ENCODE measurements at regions not wholly inside any gene's neighbourhood (a gene's known extent, or its start where the extent isn't known, plus 50 kb on each side); places are given as distances from the start of the nearest gene placed in this dataset.
"Not testable (repeated sequence)": the region's sequence is repeated elsewhere in the genome, so short reads cannot be mapped to it uniquely, and the experiment has no call there.

DNA sequence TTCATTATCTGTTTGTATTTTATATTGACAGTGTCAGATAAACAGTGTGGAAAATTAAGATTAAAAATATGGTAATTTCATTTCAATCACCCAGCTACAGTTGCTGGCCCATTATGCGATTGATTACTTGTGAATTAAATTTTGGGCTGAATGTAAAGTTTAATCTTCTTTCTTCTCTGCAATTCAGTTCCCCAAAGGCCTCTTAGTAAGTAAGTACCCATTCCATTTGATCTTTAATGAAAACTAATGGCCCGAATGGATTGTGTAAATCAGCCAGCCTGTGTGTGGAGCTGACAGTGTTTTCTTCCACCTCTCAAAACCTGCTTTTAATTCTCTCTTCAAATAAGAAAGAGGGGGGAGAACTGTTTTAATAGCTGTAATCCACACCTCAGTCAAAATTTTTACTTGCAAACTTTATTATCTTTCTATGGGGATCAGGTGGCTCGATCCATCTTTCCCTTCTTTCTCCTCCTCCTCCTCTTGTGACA is 307.1 kb downstream of the IL20RB start:
- no peak for DNase-seq (ENCODE audit: extremely low read depth in 1 of 11, low read depth in 9 of 11, low spot score in 4 of 11)

DNA sequence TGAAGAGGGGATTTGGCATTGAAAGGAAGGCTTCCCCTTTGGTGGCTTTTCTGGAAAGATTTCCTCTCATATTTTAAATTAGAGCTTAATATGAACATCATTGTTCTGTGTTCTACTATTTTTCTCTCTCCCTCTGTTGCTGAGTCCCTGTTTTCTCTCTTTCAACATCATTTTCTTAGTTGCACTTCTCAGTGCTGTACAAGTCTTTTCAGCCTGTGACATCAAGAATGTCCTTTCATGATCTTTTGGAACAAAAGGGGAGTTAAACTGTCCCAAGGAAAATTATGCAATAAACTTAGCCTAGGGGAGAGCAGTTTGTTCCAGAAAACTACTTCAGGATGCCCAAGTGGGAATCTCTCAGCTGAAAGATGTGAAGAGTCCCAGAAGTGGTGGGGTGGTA is 325.1 kb downstream of the IL20RB start:
- no peak for DNase-seq (ENCODE audit: extremely low read depth in 1 of 11, low read depth in 9 of 11, low spot score in 4 of 11)

DNA sequence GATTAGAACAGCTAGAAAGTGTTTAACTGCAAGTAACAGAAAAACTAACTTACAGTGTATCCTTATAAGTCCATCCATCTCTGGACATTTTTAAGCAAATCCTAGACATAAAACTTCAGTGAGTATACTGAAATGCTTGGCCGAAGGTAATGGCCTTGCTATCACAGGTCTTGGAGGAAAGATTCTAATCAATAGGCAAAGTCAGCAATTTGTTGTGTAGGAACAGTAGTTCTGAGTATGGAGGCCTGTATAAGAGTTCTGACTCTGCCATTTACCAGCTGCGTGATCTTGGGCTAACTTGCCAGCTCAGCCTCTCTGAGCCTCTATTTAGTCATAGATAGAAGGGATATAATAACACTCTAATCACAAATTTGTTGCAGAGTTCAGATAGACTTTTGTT is 328.1 kb downstream of the IL20RB start:
- no peak for DNase-seq (ENCODE audit: extremely low read depth in 1 of 11, low read depth in 9 of 11, low spot score in 4 of 11)

DNA sequence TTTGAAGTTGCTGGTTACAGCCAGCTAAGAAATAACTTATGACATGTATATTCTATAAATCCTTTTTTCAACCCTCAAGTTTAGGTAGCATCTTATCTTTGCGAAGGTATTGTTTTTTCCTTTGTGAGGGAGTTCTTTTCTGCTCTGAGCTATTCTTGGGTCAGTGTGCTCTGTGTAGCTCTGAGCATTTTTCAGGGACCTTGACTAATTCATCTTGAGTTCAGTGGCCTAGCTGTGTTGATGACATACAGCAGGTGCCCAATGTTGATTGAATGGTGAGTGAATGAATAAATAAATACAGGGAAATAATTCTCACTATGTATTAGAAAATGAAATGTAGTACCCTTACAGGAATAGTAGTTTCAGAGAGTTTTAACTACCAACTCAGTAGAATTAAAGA is 335.3 kb downstream of the IL20RB start:
- DNase-seq (ENCODE audit: extremely low read depth in 1 of 11, low read depth in 9 of 11, low spot score in 4 of 11), result no peak

DNA sequence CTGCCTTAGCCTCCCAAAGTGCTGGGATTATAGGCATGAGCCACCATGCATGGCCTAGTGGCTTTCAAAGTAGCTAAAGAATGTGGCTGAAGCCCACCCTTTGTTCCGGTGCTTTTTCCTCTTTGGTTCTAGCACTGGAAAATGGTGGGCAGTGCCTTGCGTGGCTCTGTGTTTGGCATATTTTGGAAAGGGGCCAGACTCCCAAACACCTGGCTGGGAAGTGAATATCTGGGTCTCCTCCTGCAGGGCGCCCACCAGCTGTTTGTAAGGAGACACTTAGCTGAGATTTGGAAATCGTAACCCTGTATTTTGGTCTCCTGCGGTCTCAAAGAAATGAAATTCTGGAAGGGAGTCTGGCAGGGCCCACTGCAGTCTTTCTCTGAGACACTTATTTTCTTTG is 336.4 kb downstream of the IL20RB start:
- DNase-seq (ENCODE audit: extremely low read depth in 1 of 11, low read depth in 9 of 11, low spot score in 4 of 11), result no peak

DNA sequence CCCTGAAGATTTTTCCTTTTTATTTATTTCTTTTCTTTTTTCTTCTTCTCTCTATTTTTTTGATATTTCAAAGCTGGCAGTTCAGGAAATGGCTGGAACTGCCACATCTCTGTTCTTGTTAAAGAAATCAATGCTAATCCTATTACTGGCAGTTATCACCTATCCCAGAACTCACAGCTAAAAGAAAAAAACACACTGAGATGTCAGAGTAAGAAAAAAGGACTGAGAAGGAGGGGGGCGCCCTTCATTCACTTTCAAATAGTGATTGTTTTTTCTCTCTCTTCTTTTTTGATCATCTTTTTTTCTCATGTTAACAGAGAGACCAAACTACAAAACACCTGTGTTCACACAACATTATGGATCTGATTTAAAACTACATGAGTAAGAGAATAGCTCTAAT is 337.1 kb downstream of the IL20RB start:
- no peak for DNase-seq (ENCODE audit: extremely low read depth in 1 of 11, low read depth in 9 of 11, low spot score in 4 of 11)

DNA sequence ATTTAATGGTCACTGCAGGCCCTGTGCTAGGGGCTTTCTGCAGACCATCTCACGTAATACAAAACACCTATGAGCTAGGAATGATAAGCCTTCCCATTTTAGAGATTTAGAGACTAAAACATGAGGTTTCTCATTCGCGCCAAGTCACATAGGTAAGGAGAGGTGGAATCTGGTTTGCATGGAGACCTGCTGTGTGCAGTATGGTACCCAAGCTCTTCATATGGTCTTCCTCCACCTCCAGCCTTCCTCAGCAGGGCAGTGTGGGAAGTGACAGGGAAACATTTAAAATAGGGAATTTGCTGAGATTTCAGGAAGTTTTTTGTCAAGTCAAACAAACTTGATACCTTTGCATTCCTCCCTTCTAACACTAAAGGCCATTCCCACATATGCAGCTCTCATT is 337.6 kb downstream of the IL20RB start:
- DNase-seq (ENCODE audit: extremely low read depth in 1 of 11, low read depth in 9 of 11, low spot score in 4 of 11), result no peak

DNA sequence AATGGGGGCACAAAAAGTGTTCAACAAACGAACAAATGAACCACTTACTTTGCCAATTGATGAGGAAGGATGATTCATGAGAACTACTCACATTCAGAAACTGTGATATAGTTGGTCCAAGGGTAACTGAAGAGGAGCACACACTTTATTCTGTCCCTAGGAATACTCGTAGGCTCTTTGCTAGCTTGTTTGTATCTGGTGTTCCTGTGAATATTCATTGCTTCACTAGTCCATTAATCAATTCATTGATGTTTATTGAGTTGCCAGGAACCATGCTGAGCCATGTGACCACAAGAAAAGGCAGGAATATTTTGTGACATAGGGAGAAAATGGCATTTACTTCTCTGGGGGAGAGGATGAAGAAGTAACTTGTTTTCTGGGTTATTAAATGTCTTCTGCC is 338.3 kb downstream of the IL20RB start:
- no peak for DNase-seq (ENCODE audit: extremely low read depth in 1 of 11, low read depth in 9 of 11, low spot score in 4 of 11)

DNA sequence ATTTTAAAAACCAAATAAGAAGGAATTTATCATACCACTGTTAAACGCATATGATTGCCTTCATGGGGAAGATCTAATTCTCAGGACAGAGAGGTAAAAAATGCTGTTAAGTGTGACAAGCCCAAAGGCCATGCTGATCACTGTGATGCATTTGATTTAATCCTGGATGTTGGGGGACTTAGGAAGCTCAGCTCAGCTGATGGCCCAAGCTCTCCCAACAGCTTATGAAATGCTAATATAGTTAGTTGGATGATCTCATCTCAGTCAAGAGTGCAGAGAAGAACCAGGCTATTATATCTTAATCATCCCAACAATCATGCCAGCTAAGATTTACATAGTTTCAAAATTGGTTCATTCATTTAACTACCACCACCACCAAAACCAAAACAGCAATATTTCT is 340.0 kb downstream of the IL20RB start:
- no peak for DNase-seq (ENCODE audit: extremely low read depth in 1 of 11, low read depth in 9 of 11, low spot score in 4 of 11)

DNA sequence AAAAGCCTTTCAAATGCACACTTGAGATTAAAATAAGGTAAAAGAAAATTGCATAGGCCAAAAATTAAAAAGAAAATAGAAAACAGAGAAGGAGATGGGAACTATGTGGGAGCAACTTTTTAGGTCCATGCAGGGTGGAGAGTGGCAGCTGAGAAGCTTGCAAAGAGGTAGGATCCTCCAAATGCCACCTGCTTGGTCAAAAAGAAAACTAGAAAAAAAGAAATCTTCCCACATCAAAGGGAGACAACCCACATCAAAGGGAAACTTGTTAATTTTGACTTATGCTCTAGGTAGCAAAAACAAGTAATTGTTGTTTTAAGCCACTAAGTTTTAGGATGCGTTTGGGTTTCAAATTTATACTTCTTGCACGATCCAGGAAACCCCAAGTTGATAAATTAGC is 342.9 kb downstream of the IL20RB start:
- no peak for DNase-seq (ENCODE audit: extremely low read depth in 1 of 11, low read depth in 9 of 11, low spot score in 4 of 11)

DNA sequence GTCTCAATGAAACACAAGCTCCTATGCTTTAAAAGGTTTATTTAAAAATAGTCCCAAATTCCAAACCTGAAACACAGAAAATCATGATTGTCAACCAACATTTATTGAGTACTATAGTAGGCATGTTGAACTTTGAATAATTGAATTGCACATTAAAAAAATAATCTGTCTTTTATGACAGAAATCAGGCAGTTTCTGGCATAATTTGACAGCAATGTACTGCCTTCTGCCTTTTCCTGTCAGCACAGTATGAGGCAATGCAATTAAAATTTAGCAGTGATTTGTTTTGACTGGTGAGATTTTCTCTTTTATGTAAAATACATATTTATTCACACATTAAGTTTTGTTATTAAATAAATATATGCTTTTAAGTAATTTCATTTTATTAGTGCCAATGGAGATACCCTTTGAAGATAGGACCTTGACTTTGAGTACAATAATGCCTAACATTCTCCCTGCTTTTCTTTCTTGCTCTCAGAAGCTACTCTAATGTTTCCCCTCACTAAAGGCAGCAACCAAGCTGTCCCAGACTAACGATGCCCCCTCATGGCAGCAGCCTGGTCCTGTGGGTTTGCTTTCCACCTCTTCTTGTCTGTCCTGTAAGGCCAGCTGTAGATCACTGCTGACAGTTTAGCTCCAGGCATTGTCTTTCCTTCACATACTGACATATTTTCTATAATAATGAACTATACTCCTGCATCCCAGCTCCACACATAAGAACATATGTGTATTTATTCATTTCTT is 346.7 kb downstream of the IL20RB start:
- no peak for DNase-seq (ENCODE audit: extremely low read depth in 1 of 11, low read depth in 9 of 11, low spot score in 4 of 11)

DNA sequence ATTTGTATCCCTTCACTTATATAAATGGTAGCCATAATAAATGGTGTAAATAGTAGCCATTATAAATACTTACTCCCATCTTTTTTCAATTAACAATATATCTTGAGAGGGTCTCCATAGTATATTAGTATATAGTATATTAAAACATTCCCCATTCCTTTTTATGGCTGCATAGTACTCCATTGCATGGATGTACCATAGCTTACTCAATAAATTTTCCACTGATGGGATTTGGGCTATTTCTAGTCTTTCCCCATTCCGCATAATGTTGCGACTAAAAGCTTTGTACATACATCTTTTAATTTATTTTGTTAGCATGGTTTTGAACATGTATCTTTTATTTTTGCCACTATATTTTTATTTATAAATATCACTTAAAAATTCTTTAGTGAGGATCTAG is 366.3 kb downstream of the IL20RB start:
- DNase-seq (ENCODE audit: extremely low read depth in 1 of 11, low read depth in 9 of 11, low spot score in 4 of 11), result no peak

DNA sequence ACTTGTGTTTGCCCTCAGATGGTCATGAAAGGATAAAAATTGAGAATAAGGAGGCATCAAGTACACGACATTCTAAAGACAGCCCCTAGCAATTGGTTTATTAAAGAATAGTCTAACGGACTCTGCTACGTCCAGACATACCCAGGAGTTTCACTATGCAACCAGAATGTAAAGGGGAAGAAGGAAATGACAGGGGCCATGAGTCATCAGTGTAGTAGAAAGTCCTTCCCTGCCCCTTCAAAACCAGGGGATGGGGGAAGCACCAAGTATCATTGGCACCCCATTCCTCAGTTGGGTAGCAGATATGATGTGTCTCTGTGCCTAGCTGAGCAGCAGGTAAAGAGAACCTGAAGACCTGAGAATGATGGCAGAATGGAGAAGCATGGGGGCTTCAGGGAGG is 367.4 kb downstream of the IL20RB start:
- no peak for DNase-seq (ENCODE audit: extremely low read depth in 1 of 11, low read depth in 9 of 11, low spot score in 4 of 11)

DNA sequence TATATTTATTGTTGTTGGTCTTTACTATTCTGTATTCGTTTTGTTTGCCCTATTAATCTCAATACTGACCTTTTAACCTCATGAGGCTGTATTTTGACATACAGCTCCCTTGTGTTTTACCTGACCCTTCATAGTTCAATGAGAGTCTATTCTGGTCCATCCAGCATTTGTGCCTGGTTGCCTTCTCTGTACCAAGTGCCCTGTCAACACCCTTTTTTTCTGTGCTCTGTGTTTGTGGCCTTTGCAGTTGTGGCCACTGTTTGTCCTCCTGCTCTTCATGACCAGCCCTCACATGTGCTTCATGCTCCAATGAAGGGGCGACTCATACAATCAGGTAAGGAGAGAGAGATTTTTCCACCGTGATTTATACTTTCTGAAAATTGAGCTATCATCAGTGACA is 368.2 kb downstream of the IL20RB start:
- DNase-seq (ENCODE audit: extremely low read depth in 1 of 11, low read depth in 9 of 11, low spot score in 4 of 11), result no peak

DNA sequence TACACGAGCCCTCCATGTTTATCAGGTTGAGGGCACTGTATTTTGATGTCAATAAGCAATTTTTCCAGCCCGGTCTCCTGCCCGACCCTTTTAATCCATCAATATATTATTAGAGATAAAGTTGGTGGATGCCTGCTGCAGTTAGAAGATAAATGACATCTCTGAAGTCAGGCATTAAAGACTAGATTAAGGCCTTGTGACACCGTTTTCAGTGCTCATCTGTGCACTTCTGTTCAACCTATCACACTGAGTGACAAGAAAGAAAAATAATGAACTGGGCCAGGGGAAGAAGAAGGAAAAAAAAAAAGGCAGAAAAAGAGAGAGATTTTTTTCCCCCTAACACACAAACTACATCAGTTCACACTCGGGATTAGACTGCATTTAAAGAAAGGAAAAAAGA is 371.8 kb downstream of the IL20RB start:
- DNase-seq (ENCODE audit: extremely low read depth in 1 of 11, low read depth in 9 of 11, low spot score in 4 of 11), result no peak

DNA sequence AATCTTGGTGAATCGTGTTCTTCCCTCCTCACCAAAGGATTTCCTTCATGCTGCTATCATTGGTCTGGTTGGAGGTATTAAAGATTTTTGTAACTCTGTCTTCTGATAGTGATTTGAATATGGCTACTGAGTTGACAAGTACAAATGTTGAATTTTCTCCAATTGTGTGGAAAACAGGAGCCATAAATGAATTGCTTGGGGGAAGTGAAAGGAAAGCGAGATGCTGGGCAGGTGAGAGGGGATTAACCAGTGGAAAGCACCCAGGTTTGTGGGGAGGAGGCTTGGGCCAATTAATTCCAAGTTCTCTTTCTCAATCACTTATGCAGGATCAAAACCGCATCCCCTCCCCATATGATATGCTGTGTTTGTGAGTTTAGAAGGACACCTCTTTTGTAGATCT is 372.5 kb downstream of the IL20RB start:
- DNase-seq (ENCODE audit: extremely low read depth in 1 of 11, low read depth in 9 of 11, low spot score in 4 of 11), result no peak

DNA sequence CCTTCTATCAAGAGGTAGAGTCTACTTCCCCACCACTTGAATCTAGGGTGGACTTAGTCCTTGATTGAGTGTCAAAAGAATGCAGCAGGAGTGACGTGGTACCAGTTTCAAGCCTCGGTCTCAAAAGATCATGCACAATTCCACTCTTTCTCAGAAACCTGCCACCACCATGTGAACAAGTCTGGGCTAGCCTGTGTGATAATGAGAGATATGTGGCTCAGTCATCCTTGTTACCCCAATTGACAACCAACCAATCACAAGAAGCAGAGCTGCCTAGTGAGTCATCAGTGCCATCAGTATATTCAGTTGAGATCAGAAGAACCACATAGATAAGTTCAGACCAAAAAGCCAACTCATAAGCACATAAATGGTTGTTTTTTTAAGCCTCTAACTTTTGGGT is 374.5 kb downstream of the IL20RB start:
- no peak for DNase-seq (ENCODE audit: extremely low read depth in 1 of 11, low read depth in 9 of 11, low spot score in 4 of 11)

DNA sequence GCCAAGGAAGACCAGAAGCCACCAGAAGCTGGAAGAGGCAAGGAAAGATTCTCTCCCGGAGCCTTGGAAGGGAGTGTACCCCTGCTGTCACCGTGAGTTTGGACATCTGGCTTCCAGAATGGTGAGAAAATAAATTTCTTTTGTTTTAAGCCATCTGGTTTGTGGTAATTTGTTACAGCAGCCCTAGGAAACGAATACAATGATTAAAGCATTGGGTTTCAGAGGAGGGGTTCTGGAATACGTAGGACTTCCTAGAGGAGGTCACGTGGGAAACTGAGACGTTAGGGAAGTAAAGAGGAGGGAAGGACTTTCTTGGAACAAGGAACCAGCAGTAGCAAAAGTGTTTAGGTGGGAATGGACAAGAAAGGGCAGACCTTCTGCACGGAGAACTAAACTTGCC is 377.7 kb downstream of the IL20RB start:
- DNase-seq (ENCODE audit: extremely low read depth in 1 of 11, low read depth in 9 of 11, low spot score in 4 of 11), result peak in 1 of 11 donors; percentile 4

DNA sequence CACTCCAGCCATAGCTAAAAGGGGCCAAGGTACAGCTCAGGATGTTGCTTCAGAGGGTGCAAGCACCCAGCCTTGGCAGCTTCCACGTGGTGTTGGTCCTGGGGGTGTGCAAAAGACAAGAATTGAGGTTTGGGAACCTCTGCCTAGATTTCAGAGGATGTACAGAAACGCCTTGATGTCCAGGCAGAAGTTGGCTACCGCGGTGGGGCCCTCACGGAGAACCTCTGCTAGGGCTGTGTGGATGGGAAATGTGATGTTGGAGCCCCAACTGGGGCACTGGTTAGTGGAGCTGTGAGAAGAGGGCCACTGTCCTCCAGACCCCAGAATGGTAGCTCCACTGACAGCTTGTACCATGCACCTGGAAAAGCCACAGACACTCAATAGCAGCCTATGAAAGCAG is 380.6 kb downstream of the IL20RB start:
- DNase-seq (ENCODE audit: extremely low read depth in 1 of 11, low read depth in 9 of 11, low spot score in 4 of 11), result not testable (repeated sequence)

DNA sequence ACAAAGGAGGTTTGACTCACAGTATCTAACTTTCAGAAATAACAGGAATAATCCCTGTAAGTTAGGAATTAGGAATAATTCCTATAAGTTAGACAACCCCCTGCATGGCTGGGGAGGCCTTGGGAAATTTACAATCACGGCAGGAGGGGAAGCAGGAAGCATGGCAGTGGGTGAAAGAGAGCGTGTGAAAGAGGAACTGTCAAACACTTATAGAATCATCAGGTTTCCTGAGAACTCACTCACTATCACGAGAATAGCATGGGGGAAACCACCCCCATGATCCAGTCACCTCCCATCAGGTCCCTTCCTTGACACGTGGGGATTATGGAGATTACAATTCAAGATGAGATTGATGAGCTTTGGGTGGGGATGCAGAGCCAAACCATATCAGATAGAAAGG is 385.5 kb downstream of the IL20RB start:
- DNase-seq (ENCODE audit: extremely low read depth in 1 of 11, low read depth in 9 of 11, low spot score in 4 of 11), result no peak

DNA sequence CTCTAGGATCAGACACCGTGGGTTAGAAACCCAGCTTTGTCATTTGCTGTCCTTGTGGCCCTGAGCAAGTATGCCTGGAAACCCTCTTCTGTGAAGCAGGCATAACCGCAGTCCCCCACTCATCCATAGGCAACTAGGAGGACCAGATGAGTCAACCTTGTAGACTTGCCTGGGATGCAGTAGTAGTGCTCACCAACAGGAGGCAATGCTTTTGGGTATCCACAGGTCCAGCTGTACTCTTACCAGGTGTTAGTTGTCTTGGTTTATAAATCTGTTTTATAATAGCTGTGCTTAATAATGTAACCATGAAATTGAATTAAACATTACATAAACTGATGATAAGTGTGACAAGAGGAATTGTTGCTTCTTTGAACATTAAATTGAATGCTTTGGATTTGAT is 389.3 kb downstream of the IL20RB start:
- no peak for DNase-seq (ENCODE audit: extremely low read depth in 1 of 11, low read depth in 9 of 11, low spot score in 4 of 11)
